ENCODE measurements at regions not wholly inside any gene's neighbourhood (a gene's known extent, or its start where the extent isn't known, plus 50 kb on each side); places are given as distances from the start of the nearest gene placed in this dataset.
A peak's percentile ranks its signal among the peaks of the same experiment; 100 is the strongest.
"Not testable (repeated sequence)": the region's sequence is repeated elsewhere in the genome, so short reads cannot be mapped to it uniquely, and the experiment has no call there.

- peak; percentile 72 for DNase-seq (ENCODE audit: low read depth)
These were observed 284.5 kb downstream of the HTR1B start for GRCh38 chr6:77178821-77179220.

- DNase-seq (ENCODE audit: low read depth) = no peak
These were observed 285.8 kb downstream of the HTR1B start for GRCh38 chr6:77177470-77177869.

GRCh38 chr6:77173472-77174074 is 289.7 kb downstream of the HTR1B start:
- peak; percentile 32 for DNase-seq (ENCODE audit: low read depth)

- no peak for DNase-seq (ENCODE audit: low read depth)
These were observed 290.7 kb downstream of the HTR1B start for GRCh38 chr6:77172578-77172977.

- DNase-seq (ENCODE audit: low read depth) = no peak
These were observed 303.6 kb downstream of the HTR1B start for GRCh38 chr6:77159730-77160129.

- no peak for DNase-seq (ENCODE audit: low read depth)
These were observed 312.1 kb downstream of the HTR1B start for GRCh38 chr6:77151241-77151640.

GRCh38 chr6:77150736-77151135 is 312.6 kb downstream of the HTR1B start:
- DNase-seq (ENCODE audit: low read depth) = no peak

- no peak for DNase-seq (ENCODE audit: low read depth)
These were observed 318.0 kb downstream of the HTR1B start for GRCh38 chr6:77145244-77145643.

- DNase-seq (ENCODE audit: low read depth) = no peak
These were observed 319.4 kb downstream of the HTR1B start for GRCh38 chr6:77143659-77144447.

GRCh38 chr6:77136086-77136485 is 327.2 kb downstream of the HTR1B start:
- no peak for DNase-seq (ENCODE audit: low read depth)

- no peak for DNase-seq (ENCODE audit: low read depth)
These were observed 330.3 kb downstream of the HTR1B start for GRCh38 chr6:77133031-77133430.

GRCh38 chr6:77131426-77131825 is 331.9 kb downstream of the HTR1B start:
- DNase-seq (ENCODE audit: low read depth) = no peak

- peak; percentile 14 for DNase-seq (ENCODE audit: low read depth)
These were observed 338.7 kb downstream of the HTR1B start for GRCh38 chr6:77124604-77125003.

- no peak for DNase-seq (ENCODE audit: low read depth)
These were observed 339.8 kb downstream of the HTR1B start for GRCh38 chr6:77123527-77123926.

GRCh38 chr6:77106992-77107391 is 356.3 kb downstream of the HTR1B start:
- DNase-seq (ENCODE audit: low read depth) = no peak

GRCh38 chr6:77105091-77105490 is 358.2 kb downstream of the HTR1B start:
- no peak for DNase-seq (ENCODE audit: low read depth)

GRCh38 chr6:77097940-77098339 is 365.4 kb downstream of the HTR1B start:
- no peak for DNase-seq (ENCODE audit: low read depth)

- DNase-seq (ENCODE audit: low read depth) = no peak
These were observed 367.2 kb downstream of the HTR1B start for GRCh38 chr6:77095936-77096627.

GRCh38 chr6:77094821-77095220 is 368.5 kb downstream of the HTR1B start:
- DNase-seq (ENCODE audit: low read depth) = no peak

GRCh38 chr6:77092971-77093370 is 370.3 kb downstream of the HTR1B start:
- DNase-seq (ENCODE audit: low read depth) = peak; percentile 78

- DNase-seq (ENCODE audit: low read depth) = peak; percentile 8
These were observed 373.5 kb downstream of the HTR1B start for GRCh38 chr6:77089776-77090175.

GRCh38 chr6:77087794-77088318 is 375.4 kb downstream of the HTR1B start:
- DNase-seq (ENCODE audit: low read depth) = not testable (repeated sequence)

Measured in EH (cell line).